ENCODE measurements at regions not wholly inside any gene's neighbourhood (a gene's known extent, or its start where the extent isn't known, plus 50 kb on each side); places are given as distances from the start of the nearest gene placed in this dataset.
A peak's percentile ranks its signal among the peaks of the same experiment; 100 is the strongest.

- no peak for DNase-seq
Observed at GRCh38 chr13:91178099-91178498, 169.4 kb upstream of the MIR17HG start.

GRCh38 chr13:91181892-91182291 is 165.6 kb upstream of the MIR17HG start:
- no peak for DNase-seq

GRCh38 chr13:91184244-91184926 is 163.1 kb upstream of the MIR17HG start:
- DNase-seq: no peak

GRCh38 chr13:91185294-91185863 is 162.1 kb upstream of the MIR17HG start:
- DNase-seq: peak; percentile 25

- DNase-seq: no peak
Observed at GRCh38 chr13:91187522-91187921, 160.0 kb upstream of the MIR17HG start.

GRCh38 chr13:91189506-91189905 is 158.0 kb upstream of the MIR17HG start:
- DNase-seq: no peak

- no peak for DNase-seq
Observed at GRCh38 chr13:91193358-91193757, 154.1 kb upstream of the MIR17HG start.

GRCh38 chr13:91195789-91196188 is 151.7 kb upstream of the MIR17HG start:
- no peak for DNase-seq

- DNase-seq: no peak
Observed at GRCh38 chr13:91196958-91197357, 150.5 kb upstream of the MIR17HG start.

- DNase-seq: no peak
Observed at GRCh38 chr13:91199866-91200265, 147.6 kb upstream of the MIR17HG start.

- no peak for DNase-seq
Observed at GRCh38 chr13:91200486-91200885, 147.0 kb upstream of the MIR17HG start.

- DNase-seq: peak; percentile 79
Observed at GRCh38 chr13:91203430-91203829, 144.1 kb upstream of the MIR17HG start.

- DNase-seq: no peak
Observed at GRCh38 chr13:91207261-91207660, 140.2 kb upstream of the MIR17HG start.

- DNase-seq: no peak
Observed at GRCh38 chr13:91211510-91211909, 136.0 kb upstream of the MIR17HG start.

- DNase-seq: no peak
Observed at GRCh38 chr13:91212231-91212630, 135.3 kb upstream of the MIR17HG start.

GRCh38 chr13:91214031-91214430 is 133.5 kb upstream of the MIR17HG start:
- no peak for DNase-seq

- no peak for DNase-seq
Observed at GRCh38 chr13:91216928-91217700, 130.4 kb upstream of the MIR17HG start.

GRCh38 chr13:91219201-91219600 is 128.3 kb upstream of the MIR17HG start:
- no peak for DNase-seq

- DNase-seq: no peak
Observed at GRCh38 chr13:91220872-91221271, 126.6 kb upstream of the MIR17HG start.

GRCh38 chr13:91228108-91228507 is 119.4 kb upstream of the MIR17HG start:
- no peak for DNase-seq

GRCh38 chr13:91228940-91229339 is 118.5 kb upstream of the MIR17HG start:
- no peak for DNase-seq

GRCh38 chr13:91232716-91233115 is 114.8 kb upstream of the MIR17HG start:
- DNase-seq: no peak

GRCh38 chr13:91233291-91233690 is 114.2 kb upstream of the MIR17HG start:
- DNase-seq: no peak

- DNase-seq: no peak
Observed at GRCh38 chr13:91236182-91236581, 111.3 kb upstream of the MIR17HG start.

Data from NCI-H345 (cell line).